Mesenchymal stem cell (in vitro differentiated cells and primary cell): ENCODE measurements at regions not wholly inside any gene's neighbourhood (a gene's known extent, or its start where the extent isn't known, plus 50 kb on each side); places are given as distances from the start of the nearest gene placed in this dataset.
A peak's percentile ranks its signal among the peaks of the same experiment; 100 is the strongest.

Source experiments
- DNase-seq: peaks from one replicate; pipeline ENCODE4 v3.0.0-alpha.2; 2013
- H2AFZ ChIP-seq: one replicate; pipeline ENCODE4 v1.6.1; 2013; ENCODE audit warnings: low read depth, mild to moderate bottlenecking, control low read depth, inconsistent platforms, low read length, moderate library complexity
- H2AK5ac ChIP-seq: 2 replicates; pipeline ENCODE4 v1.6.1; 2013; ENCODE audit warnings: low read length, moderate library complexity, mild to moderate bottlenecking, inconsistent platforms; ENCODE audit not compliant: severe bottlenecking
- H2BK120ac ChIP-seq: one replicate; pipeline ENCODE4 v1.6.1; 2013; ENCODE audit warnings: low read depth, mild to moderate bottlenecking, inconsistent platforms, low read length, moderate library complexity
- H2BK12ac ChIP-seq, 2 experiments: one replicate each; pipeline ENCODE4 v1.6.1; 2013; ENCODE audit warnings: inconsistent platforms in 2 of 2, low read length in 2 of 2, mild to moderate bottlenecking in 2 of 2, moderate library complexity in 2 of 2, control low read depth in 1 of 2
- H2BK15ac ChIP-seq: one replicate; pipeline ENCODE4 v1.6.1; 2013; ENCODE audit warnings: mild to moderate bottlenecking, low read depth, inconsistent platforms; ENCODE audit not compliant: poor library complexity, severe bottlenecking
- H2BK5ac ChIP-seq: 2 replicates; pipeline ENCODE4 v1.6.1; 2013; ENCODE audit warnings: low read depth, mild to moderate bottlenecking, low read length, control low read depth, inconsistent platforms; ENCODE audit not compliant: poor library complexity, severe bottlenecking
- H3K14ac ChIP-seq, 2 experiments: one replicate each; pipeline ENCODE4 v1.6.1; 2013; ENCODE audit warnings: inconsistent platforms in 2 of 2, low read length in 2 of 2, control low read depth in 1 of 2, mild to moderate bottlenecking in 1 of 2, moderate library complexity in 1 of 2
- H3K18ac ChIP-seq, 2 experiments: one replicate each; pipeline ENCODE4 v1.6.1; 2013; ENCODE audit warnings: inconsistent platforms in 2 of 2, low read length in 2 of 2, control low read depth in 1 of 2, low read depth in 1 of 2, mild to moderate bottlenecking in 1 of 2
- H3K23ac ChIP-seq, 2 experiments: one replicate each; pipeline ENCODE4 v1.6.1; 2013; ENCODE audit warnings: inconsistent platforms in 2 of 2, low read length in 2 of 2, mild to moderate bottlenecking in 2 of 2, moderate library complexity in 2 of 2, control low read depth in 1 of 2
- H3K27ac ChIP-seq: 2 replicates; pipeline ENCODE4 v1.5.1; 2013; ENCODE audit warnings: mild to moderate bottlenecking, moderate library complexity, low read length, control low read depth, inconsistent platforms; ENCODE audit not compliant: poor library complexity, severe bottlenecking
- H3K27me3 ChIP-seq, 2 experiments: 2 replicates each; pipeline versions ENCODE4 v1.6.1 to v1.7.0; 2013; ENCODE audit warnings: low read length in 2 of 2, mild to moderate bottlenecking in 2 of 2, moderate library complexity in 2 of 2, control low read depth in 1 of 2, inconsistent platforms in 1 of 2; ENCODE audit not compliant: control insufficient read depth in 1 of 2, insufficient read depth in 1 of 2
- H3K36me3 ChIP-seq, 2 experiments: 2 replicates each; pipeline versions ENCODE4 v1.6.1 to v1.7.0; 2013; ENCODE audit warnings: low read length in 2 of 2, control low read depth in 1 of 2, inconsistent platforms in 1 of 2, low read depth in 1 of 2, mild to moderate bottlenecking in 1 of 2; ENCODE audit not compliant: insufficient read depth in 2 of 2, control insufficient read depth in 1 of 2
- H3K4ac ChIP-seq, 2 experiments: one replicate each; pipeline ENCODE4 v1.6.1; 2013; ENCODE audit warnings: inconsistent platforms in 2 of 2, low read length in 2 of 2, mild to moderate bottlenecking in 2 of 2, moderate library complexity in 2 of 2, control low read depth in 1 of 2, low read depth in 1 of 2
- H3K4me1 ChIP-seq: 2 replicates; pipeline ENCODE4 v1.6.1; 2013; ENCODE audit warnings: low read depth, low read length, control low read depth; ENCODE audit not compliant: control insufficient read depth, insufficient read depth
- H3K4me2 ChIP-seq: 2 replicates; pipeline ENCODE4 v1.6.1; 2013; ENCODE audit warnings: low read length, mild to moderate bottlenecking, inconsistent platforms; ENCODE audit not compliant: poor library complexity, severe bottlenecking
- H3K4me3 ChIP-seq, 2 experiments: 2 replicates each; pipeline versions ENCODE4 v1.5.1 to v1.7.0; 2013; ENCODE audit warnings: low read length in 2 of 2, mild to moderate bottlenecking in 2 of 2, control low read depth in 1 of 2, low read depth in 1 of 2; ENCODE audit not compliant: insufficient read depth in 1 of 2
- H3K79me1 ChIP-seq: replicated peaks from 2 replicates; pipeline ENCODE4 v1.6.1; 2013; ENCODE audit warnings: mild to moderate bottlenecking, control low read depth, low read length, inconsistent platforms; ENCODE audit not compliant: poor library complexity, severe bottlenecking
- H3K9ac ChIP-seq: 2 replicates; pipeline ENCODE4 v1.7.0; 2013; ENCODE audit warnings: mild to moderate bottlenecking, low read length, moderate library complexity
- H3K9me3 ChIP-seq: 2 replicates; pipeline ENCODE4 v1.7.0; 2013; ENCODE audit warnings: mild to moderate bottlenecking, low read length; ENCODE audit not compliant: control insufficient read depth
- H4K8ac ChIP-seq: one replicate; pipeline ENCODE4 v1.6.1; 2013; ENCODE audit warnings: inconsistent platforms, mild to moderate bottlenecking, low read length, moderate library complexity
- H4K91ac ChIP-seq: one replicate; pipeline ENCODE4 v1.6.1; 2013; ENCODE audit warnings: mild to moderate bottlenecking, low read length, inconsistent platforms
- WGBS: methylation state at CpG from one replicate; pipeline ENCODE4 v1.1.7; 2013; ENCODE audit warnings: mixed read lengths; 5-methylcytosine and 5-hydroxymethylcytosine counted together

DNA sequence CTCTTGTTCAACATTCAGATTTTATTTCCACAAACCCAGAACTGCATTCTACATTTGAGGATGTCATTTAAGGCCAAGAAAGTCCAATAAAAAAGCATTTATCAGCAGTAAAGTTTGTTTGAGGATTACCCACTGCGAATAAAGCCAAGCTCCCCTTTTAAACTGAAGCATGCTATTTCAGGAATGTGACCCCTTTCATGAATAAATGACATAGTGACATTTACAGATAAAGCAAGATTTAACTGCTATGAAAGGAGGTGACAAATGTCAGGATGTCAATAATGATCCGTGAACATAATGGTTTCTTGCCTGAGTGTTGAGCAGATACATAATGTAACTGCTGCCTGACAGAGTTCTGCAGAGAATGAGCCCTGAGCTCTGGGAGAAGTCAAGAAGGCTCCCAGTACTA is 146.3 kb downstream of the TDRD15 start:
- Histone ChIP-seq H2BK120ac (no peak overlapping the region), H3K9ac (no peak overlapping the region), H3K23ac (no peak overlapping the region), H2BK12ac (no peak overlapping the region), H2AK5ac (no peak overlapping the region), H3K4ac (no peak overlapping the region), H2AFZ (no peak overlapping the region), H3K79me1 (no peaks in the 10 kb centered on the region), H4K8ac (no peak overlapping the region), H3K14ac (no peak overlapping the region), H3K4me2 (no peak overlapping the region), H3K27me3 (no peaks in the 10 kb centered on the region), H3K9me3 (no peaks in the 10 kb centered on the region), H3K27ac (no peak overlapping the region), H3K18ac (no peak overlapping the region), H4K91ac (no peak overlapping the region), H2BK5ac (no peak overlapping the region), H3K4me1 (no peaks in the 10 kb centered on the region), H3K36me3 (no peaks in the 10 kb centered on the region), H2BK15ac (no peak overlapping the region), H3K4me3 (no peak overlapping the region)
- no peak for DNase-seq
- 40% methylated on average over 2 of the region's 2 CpGs for WGBS

DNA sequence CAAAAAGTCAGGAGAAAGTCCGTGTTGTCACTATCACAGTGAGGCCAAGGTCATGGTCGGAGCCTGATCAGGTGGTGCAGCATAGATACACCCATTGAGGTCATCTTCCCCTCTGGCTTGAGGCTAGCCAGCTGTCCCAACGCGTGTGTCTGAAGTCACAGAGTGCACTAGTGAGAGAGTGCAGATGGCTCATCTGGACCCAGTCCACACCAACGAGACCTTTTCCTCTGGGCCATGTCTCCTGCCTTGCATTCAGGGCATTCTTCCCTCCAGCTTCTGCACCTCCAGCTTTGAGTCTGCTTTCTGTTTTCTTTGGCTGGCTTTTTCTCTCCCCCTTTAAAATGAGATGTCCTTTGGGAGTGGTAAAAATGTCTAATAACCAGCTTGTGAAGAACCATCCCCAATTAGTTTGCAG is 146.9 kb downstream of the TDRD15 start:
- WGBS, result 37% methylated on average over 5 of the region's 5 CpGs
- no peak overlapping the region for H3K9ac ChIP-seq
- peak; percentile 42 for DNase-seq
- no peak overlapping the region for H4K91ac ChIP-seq
- H3K18ac ChIP-seq, result no peak overlapping the region
- no peak overlapping the region for H2BK5ac ChIP-seq
- no peak overlapping the region for H3K4me2 ChIP-seq
- H2BK12ac ChIP-seq, result no peak overlapping the region
- no peak overlapping the region for H3K4me3 ChIP-seq
- H2BK120ac ChIP-seq, result no peak overlapping the region
- H3K36me3 ChIP-seq, result no peaks in the 10 kb centered on the region
- H3K14ac ChIP-seq, result no peak overlapping the region
- no peaks in the 10 kb centered on the region for H3K9me3 ChIP-seq
- H3K4me1 ChIP-seq, result no peaks in the 10 kb centered on the region
- no peak overlapping the region for H4K8ac ChIP-seq
- no peak overlapping the region for H2BK15ac ChIP-seq
- H3K79me1 ChIP-seq, result no peaks in the 10 kb centered on the region
- H2AK5ac ChIP-seq, result no peak overlapping the region
- H3K4ac ChIP-seq, result no peak overlapping the region
- H3K27ac ChIP-seq, result no peak overlapping the region
- H2AFZ ChIP-seq, result no peak overlapping the region
- no peak overlapping the region for H3K23ac ChIP-seq
- no peaks in the 10 kb centered on the region for H3K27me3 ChIP-seq

DNA sequence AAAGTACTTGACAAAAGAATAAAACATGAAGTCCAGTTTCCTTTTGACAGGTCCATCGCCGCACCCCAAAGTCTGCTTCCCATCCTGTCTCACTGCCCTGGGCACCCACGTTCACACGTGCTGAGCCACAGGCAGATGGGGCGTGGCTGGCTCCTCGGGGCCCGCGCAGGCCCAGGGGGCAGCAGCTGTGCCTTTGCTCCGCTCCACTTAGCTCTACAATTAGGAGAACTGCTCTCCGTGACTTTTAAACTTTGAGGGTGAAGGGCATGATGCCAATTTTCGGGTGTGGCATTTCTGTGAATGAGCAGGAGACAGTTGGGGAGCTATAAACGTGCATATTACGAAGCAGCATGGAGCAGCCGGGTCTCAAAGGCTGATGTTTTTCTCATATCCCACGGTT is 152.4 kb downstream of the TDRD15 start:
- 85% methylated on average over 15 of the region's 15 CpGs for WGBS
- no peaks in the 10 kb centered on the region for H3K36me3 ChIP-seq

DNA sequence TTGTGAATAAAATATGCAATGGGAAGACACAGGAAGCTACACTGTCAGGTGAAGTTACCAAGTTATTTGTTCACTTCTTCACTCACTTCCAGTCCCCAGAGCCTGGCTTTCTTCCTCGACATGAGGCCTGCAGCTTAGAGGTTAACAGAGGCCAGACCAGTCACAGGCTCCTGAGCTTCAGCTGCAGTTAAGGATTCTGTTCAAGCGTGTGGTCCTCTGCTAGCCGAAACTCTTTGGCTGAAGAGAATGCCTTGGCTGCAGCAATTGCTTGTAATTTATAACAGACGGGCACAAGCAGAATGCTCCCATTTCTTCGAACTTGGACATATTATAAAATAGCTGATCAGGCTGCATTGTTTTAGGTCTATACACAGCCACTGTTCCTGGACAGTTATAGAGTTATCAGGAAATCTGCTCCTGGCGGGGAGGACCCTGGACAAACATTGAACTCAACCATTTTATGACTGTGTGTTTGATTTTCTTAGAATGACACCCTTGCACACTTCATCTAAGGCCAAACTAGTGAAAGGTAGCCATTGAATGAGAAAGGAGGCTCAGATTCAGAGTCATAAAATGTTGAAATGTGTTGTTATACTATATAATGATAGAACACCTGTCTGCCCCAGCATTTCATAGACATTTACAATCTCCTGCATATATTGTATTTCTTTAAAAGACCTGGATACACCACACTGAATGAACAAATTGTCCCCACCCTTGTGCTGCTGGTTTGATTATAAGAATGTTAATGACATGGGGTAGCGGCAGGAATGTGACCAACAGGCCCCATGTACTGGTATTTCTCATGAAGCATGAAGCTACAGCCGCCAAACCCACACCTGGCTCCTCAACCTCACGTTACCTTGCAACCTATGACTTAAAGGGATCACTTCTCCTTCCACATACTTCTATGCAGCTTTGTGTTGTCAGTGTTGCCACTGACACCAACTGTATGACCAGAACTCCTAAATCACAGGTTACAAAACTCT is 153.6 kb downstream of the TDRD15 start:
- Histone ChIP-seq H2AFZ (no peak overlapping the region), H3K23ac (no peak overlapping the region), H3K9me3 (no peaks in the 10 kb centered on the region), H2AK5ac (no peak overlapping the region), H3K36me3 (no peaks in the 10 kb centered on the region), H3K18ac (no peak overlapping the region), H3K4ac (no peak overlapping the region), H3K4me1 (no peaks in the 10 kb centered on the region), H2BK5ac (no peak overlapping the region), H3K27ac (no peak overlapping the region), H4K91ac (no peak overlapping the region), H3K4me3 (no peak overlapping the region), H3K9ac (no peak overlapping the region), H3K27me3 (peaks cover 3 to 9% of the 10 kb centered on the region in 2 experiments), H3K4me2 (no peak overlapping the region), H2BK120ac (no peak overlapping the region), H2BK15ac (no peak overlapping the region), H2BK12ac (no peak overlapping the region), H3K14ac (no peak overlapping the region), H4K8ac (no peak overlapping the region), H3K79me1 (no peaks in the 10 kb centered on the region)
- WGBS, result 74% methylated on average over 9 of the region's 9 CpGs
- DNase-seq, result no peak

More for the DNA sequence above, 152.4 kb downstream of the TDRD15 start:
- Histone ChIP-seq H3K9ac (no peak overlapping the region), H3K4me2 (no peak overlapping the region), H2AK5ac (no peak overlapping the region), H3K79me1 (no peaks in the 10 kb centered on the region), H4K91ac (no peak overlapping the region), H3K27ac (no peak overlapping the region), H2AFZ (no peak overlapping the region), H3K14ac (no peak overlapping the region), H3K9me3 (no peaks in the 10 kb centered on the region), H3K4me3 (no peak overlapping the region), H2BK15ac (no peak overlapping the region), H3K23ac (no peak overlapping the region), H3K27me3 (peaks cover 3 to 4% of the 10 kb centered on the region in 2 experiments), H2BK5ac (no peak overlapping the region), H4K8ac (no peak overlapping the region), H2BK120ac (no peak overlapping the region), H3K18ac (no peak overlapping the region), H3K4me1 (no peaks in the 10 kb centered on the region), H3K4ac (no peak overlapping the region), H2BK12ac (no peak overlapping the region)
- no peak for DNase-seq
